B cell (primary cell): ENCODE measurements at regions not wholly inside any gene's neighbourhood (a gene's known extent, or its start where the extent isn't known, plus 50 kb on each side); places are given as distances from the start of the nearest gene placed in this dataset.

ENCODE experiments used
- ATAC-seq: fragments of 200-7000 bp; cut with Tn5 transposase; one replicate; pipeline ENCODE4 v1.10.0; 2021; ENCODE audit warnings: low read depth, mild to moderate bottlenecking, moderate number of reproducible peaks, moderate library complexity
- CTCF ChIA-PET: fragments of 350-600 bp; sonication (Branson Sonifier 250); formaldehyde crosslinking; loops from one replicate; lab custom pipeline; 2021; ENCODE audit warnings: antibody characterized with exemption, inconsistent platforms; lab: Charles Lee
- POLR2A ChIA-PET: fragments of 350-600 bp; sonication (Branson Sonifier 250); formaldehyde crosslinking; loops from one replicate; lab custom pipeline; 2021; ENCODE audit warnings: antibody characterized with exemption; lab: Charles Lee
- DNase-seq: peaks from one replicate; pipeline ENCODE4 v3.0.0; 2013
- H2AFZ ChIP-seq: 2 replicates; pipeline ENCODE4 v1.6.1; 2012; ENCODE audit warnings: mild to moderate bottlenecking, low read depth, low read length; ENCODE audit not compliant: insufficient read depth, poor library complexity, severe bottlenecking
- H3K27ac ChIP-seq, 2 donors: 1 replicate in 1 of 2; 2 replicates in 1 of 2; pipeline ENCODE4 v1.5.1; 2012 to 2013; ENCODE audit warnings: low read length in 2 of 2, mild to moderate bottlenecking in 2 of 2, moderate library complexity in 1 of 2
- H3K27me3 ChIP-seq, 4 experiments: fragments of 200-600 bp in 1 of 4; sonication (generic) in 1 of 4; replicated peaks in 1 of 4; 1 replicate in 2 of 4; 2 replicates in 2 of 4; pipeline versions ENCODE4 v1.6.1 to v1.7.0; 2013 to 2016; ENCODE audit warnings: low read length in 3 of 4, mild to moderate bottlenecking in 2 of 4, mixed read lengths in 1 of 4, moderate library complexity in 1 of 4; ENCODE audit not compliant: insufficient read depth in 4 of 4, control insufficient read depth in 3 of 4; ENCODE audit errors: control extremely low read depth in 1 of 4
- H3K36me3 ChIP-seq, 2 experiments: replicated peaks in 1 of 2; 1 replicate in 1 of 2; 2 replicates in 1 of 2; pipeline versions ENCODE4 v1.6.1 to v1.7.1; 2013; ENCODE audit warnings: low read length in 1 of 2; ENCODE audit not compliant: insufficient read depth in 2 of 2, control insufficient read depth in 1 of 2; ENCODE audit errors: control extremely low read depth in 1 of 2, extremely low read depth in 1 of 2
- H3K4me1 ChIP-seq, 2 donors: fragments of 200-600 bp in 1 of 2; sonication (generic) in 1 of 2; 1 replicate in 1 of 2; 2 replicates in 1 of 2; pipeline versions ENCODE4 v1.5.1 to v1.6.1; 2013 to 2017; ENCODE audit warnings: low read length in 2 of 2; ENCODE audit not compliant: control insufficient read depth in 2 of 2, insufficient read depth in 2 of 2
- H3K4me2 ChIP-seq: replicated peaks from 2 replicates; pipeline ENCODE3; 2012; ENCODE audit warnings: mild to moderate bottlenecking, low read depth, low read length; ENCODE audit not compliant: poor library complexity, severe bottlenecking
- H3K4me3 ChIP-seq, 5 experiments: fragments of 200-600 bp in 1 of 5; sonication (generic) in 1 of 5; 1 replicate in 3 of 5; 2 replicates in 2 of 5; pipeline versions ENCODE4 v1.5.1 to v1.7.0; 2011 to 2016; ENCODE audit warnings: low read length in 4 of 5, mild to moderate bottlenecking in 4 of 5, low read depth in 2 of 5, control low read depth in 1 of 5, moderate library complexity in 1 of 5; ENCODE audit not compliant: insufficient read depth in 1 of 5; ENCODE audit errors: control extremely low read depth in 1 of 5, extremely low read depth in 1 of 5
- H3K79me2 ChIP-seq: fragments of 200-600 bp; sonication (generic); one replicate; pipeline ENCODE4 v1.6.0; 2016; ENCODE audit warnings: low read length; ENCODE audit not compliant: control insufficient read depth, insufficient read depth
- H3K9ac ChIP-seq: fragments of 200-600 bp; sonication (generic); 2 replicates; pipeline ENCODE4 v1.6.1; 2017; ENCODE audit warnings: mild to moderate bottlenecking, low read length, moderate library complexity
- H3K9me3 ChIP-seq, 3 donors: one replicate each; pipeline versions ENCODE4 v1.6.1 to v1.7.1; 2013; ENCODE audit warnings: low read length in 2 of 3; ENCODE audit not compliant: control insufficient read depth in 2 of 3, insufficient read depth in 1 of 3; ENCODE audit errors: control extremely low read depth in 1 of 3
- H4K20me1 ChIP-seq: 2 replicates; pipeline ENCODE4 v1.6.0; 2012; ENCODE audit warnings: mild to moderate bottlenecking, low read length; ENCODE audit not compliant: insufficient read depth, control insufficient read depth, poor library complexity, severe bottlenecking
- H3K27ac Mint-ChIP-seq: one replicate; pipeline ENCODE4 v1.8.0; 2021; ENCODE audit warnings: mixed read lengths
- H3K27me3 Mint-ChIP-seq: one replicate; pipeline ENCODE4 v1.8.0; 2021; ENCODE audit warnings: mixed read lengths
- H3K4me1 Mint-ChIP-seq: one replicate; pipeline ENCODE4 v1.8.0; 2021; ENCODE audit warnings: mixed read lengths
- H3K4me3 Mint-ChIP-seq: one replicate; pipeline ENCODE4 v1.8.0; 2021; ENCODE audit warnings: mixed read lengths
- H3K9me3 Mint-ChIP-seq: one replicate; pipeline ENCODE4 v1.8.0; 2022; ENCODE audit warnings: mixed read lengths; ENCODE audit not compliant: insufficient read depth
- EZH2 ChIP-seq: IDR thresholded peaks from 2 replicates; pipeline ENCODE4 v1.6.1; 2012; ENCODE audit warnings: borderline replicate concordance, low read depth, mild to moderate bottlenecking, moderate library complexity, low read length; ENCODE audit not compliant: insufficient read depth, poor library complexity, severe bottlenecking
- WGBS: methylation state at CpG from one replicate; pipeline ENCODE4 v1.1.5; 2013; ENCODE audit warnings: missing lambda C conversion rate; ENCODE audit not compliant: insufficient coverage; 5-methylcytosine and 5-hydroxymethylcytosine counted together
- intact Hi-C: fragments of 100-400 bp; cut with micrococcal nuclease; formaldehyde crosslinking; loops from one replicate; pipeline ENCODE4 v1.10.0; 2022
- TF ChIP-seq, protein P1 (sequence below): fragments of 200-600 bp; IDR thresholded peaks from one replicate; pipeline ENCODE4 v1.8.0; 2022; ENCODE audit warnings: antibody characterized with exemption, mild to moderate bottlenecking

DNA sequence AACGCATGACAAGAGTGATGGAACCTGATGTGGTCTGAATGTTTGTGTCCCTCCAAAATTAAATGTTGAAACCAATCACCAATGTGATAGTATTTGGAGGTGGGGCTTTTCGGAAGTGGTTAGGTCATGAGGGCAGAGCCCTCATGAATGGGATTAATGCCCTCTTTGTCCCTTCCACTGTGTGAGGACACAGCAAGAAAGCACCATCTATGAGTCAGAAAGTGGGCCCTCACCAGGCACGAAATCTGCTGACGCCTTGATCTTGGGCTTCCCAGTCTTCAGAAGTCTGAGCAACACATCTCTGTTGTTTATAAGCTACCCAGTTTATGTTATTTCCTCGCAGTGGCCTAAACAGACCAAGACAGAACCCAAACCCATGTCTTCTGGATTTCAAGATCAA is 244.0 kb upstream of the JAG1 start:
- intact Hi-C loops = no loop called here
- DNase-seq = no peak
- no peaks in the 10 kb centered on the region for H3K27me3 ChIP-seq
- H3K36me3 ChIP-seq = no peaks in the 10 kb centered on the region
- no peak overlapping the region for H3K4me3 ChIP-seq
- no peaks in the 10 kb centered on the region for H3K27me3 Mint-ChIP-seq
- H3K4me3 Mint-ChIP-seq = no peak overlapping the region
- no peak overlapping the region for H3K27ac ChIP-seq
- H3K9me3 Mint-ChIP-seq = peaks cover 2% of the 10 kb centered on the region
- no peaks in the 10 kb centered on the region for H3K79me2 ChIP-seq
- no peak overlapping the region for H2AFZ ChIP-seq
- CTCF ChIA-PET = no interaction called here
- TF ChIP-seq, protein P1, sequence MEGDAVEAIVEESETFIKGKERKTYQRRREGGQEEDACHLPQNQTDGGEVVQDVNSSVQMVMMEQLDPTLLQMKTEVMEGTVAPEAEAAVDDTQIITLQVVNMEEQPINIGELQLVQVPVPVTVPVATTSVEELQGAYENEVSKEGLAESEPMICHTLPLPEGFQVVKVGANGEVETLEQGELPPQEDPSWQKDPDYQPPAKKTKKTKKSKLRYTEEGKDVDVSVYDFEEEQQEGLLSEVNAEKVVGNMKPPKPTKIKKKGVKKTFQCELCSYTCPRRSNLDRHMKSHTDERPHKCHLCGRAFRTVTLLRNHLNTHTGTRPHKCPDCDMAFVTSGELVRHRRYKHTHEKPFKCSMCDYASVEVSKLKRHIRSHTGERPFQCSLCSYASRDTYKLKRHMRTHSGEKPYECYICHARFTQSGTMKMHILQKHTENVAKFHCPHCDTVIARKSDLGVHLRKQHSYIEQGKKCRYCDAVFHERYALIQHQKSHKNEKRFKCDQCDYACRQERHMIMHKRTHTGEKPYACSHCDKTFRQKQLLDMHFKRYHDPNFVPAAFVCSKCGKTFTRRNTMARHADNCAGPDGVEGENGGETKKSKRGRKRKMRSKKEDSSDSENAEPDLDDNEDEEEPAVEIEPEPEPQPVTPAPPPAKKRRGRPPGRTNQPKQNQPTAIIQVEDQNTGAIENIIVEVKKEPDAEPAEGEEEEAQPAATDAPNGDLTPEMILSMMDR = no peak
- TF ChIP-seq EZH2 = no peak
- no peaks in the 10 kb centered on the region for H4K20me1 ChIP-seq
- POLR2A ChIA-PET = no interaction called here
- peaks cover 0 to 7% (median 0%) of the 10 kb centered on the region in 3 donors for H3K9me3 ChIP-seq
- ATAC-seq = no peak
- H3K4me1 Mint-ChIP-seq = no peaks in the 10 kb centered on the region
- no peak overlapping the region for H3K4me2 ChIP-seq
- H3K27ac Mint-ChIP-seq = no peak overlapping the region
- no peak overlapping the region for H3K9ac ChIP-seq
- no peaks in the 10 kb centered on the region for H3K4me1 ChIP-seq
- WGBS = 90% methylated on average over 3 of the region's 5 CpGs

GRCh38 chr20:10919396-10920140 is 245.8 kb upstream of the JAG1 start:
- TF ChIP-seq EZH2 = no peak
- TF ChIP-seq, protein P1 = no peak
- intact Hi-C loops = no loop called here
- Mint-ChIP-seq H3K27me3 (no peaks in the 10 kb centered on the region), H3K4me1 (no peaks in the 10 kb centered on the region), H3K9me3 (peaks cover 2% of the 10 kb centered on the region), H3K27ac (no peak overlapping the region), H3K4me3 (no peak overlapping the region)
- Histone ChIP-seq H3K4me3 (no peak overlapping the region), H3K4me1 (no peaks in the 10 kb centered on the region), H3K9me3 (peaks cover 0 to 7% (median 0%) of the 10 kb centered on the region in 3 donors), H3K4me2 (no peak overlapping the region), H4K20me1 (no peaks in the 10 kb centered on the region), H3K79me2 (no peaks in the 10 kb centered on the region), H3K36me3 (no peaks in the 10 kb centered on the region), H3K27ac (no peak overlapping the region), H3K9ac (no peak overlapping the region), H3K27me3 (no peaks in the 10 kb centered on the region), H2AFZ (no peak overlapping the region)
- ChIA-PET POLR2A (no interaction called here), CTCF (no interaction called here)
- DNase-seq = no peak
- 78% methylated on average over 5 of the region's 6 CpGs for WGBS
- no peak for ATAC-seq
